HepG2 (cell line): ENCODE measurements at regions not wholly inside any gene's neighbourhood (a gene's known extent, or its start where the extent isn't known, plus 50 kb on each side); places are given as distances from the start of the nearest gene placed in this dataset.

Source experiments
- ATAC-seq: fragments of 200-7000 bp; cut with Tn5 transposase; 3 replicates; pipeline ENCODE4 v1.9.1; 2020; ENCODE audit warnings: mild to moderate bottlenecking, moderate library complexity
- BruUV-seq: library from RNA; stranded (reverse); fragments of 400-500 nt; replicated peaks from 2 replicates; lab custom pipeline; 2021; lab: Mats Ljungman, UMichigan
- CTCF ChIA-PET: fragments of 300-600 bp; formaldehyde crosslinking; extraction: SDS; loops from one replicate; lab custom pipeline; 2021; ENCODE audit warnings: low total read pairs, inconsistent platforms, low intra/inter-chr PET ratio; lab: Yijun Ruan, JAX
- POLR2A ChIA-PET: fragments of 350-600 bp; sonication (Branson Sonifier 250); formaldehyde crosslinking; loops from one replicate; lab custom pipeline; 2020; ENCODE audit warnings: antibody characterized with exemption, inconsistent platforms; lab: Yijun Ruan, JAX
- DNase-seq: peaks from one replicate; pipeline ENCODE4 v3.0.0-alpha.2; 2015; ENCODE audit warnings: low spot score
- FAIRE-seq: peaks from 3 replicates; lab custom pipeline; 2011; peaks lifted over from hg19 to GRCh38; lab: Jason Lieb, UNC
- H2AFZ ChIP-seq: one replicate; pipeline ENCODE4 v1.6.1; 2011; ENCODE audit warnings: low read length, inconsistent platforms
- H3K27ac ChIP-seq: fragments of 300-600 bp; 3 replicates; pipeline ENCODE4 v1.8.0; 2011; ENCODE audit warnings: mixed run types, mild to moderate bottlenecking, mixed read lengths, low read length, inconsistent platforms; ENCODE audit not compliant: insufficient read depth; ENCODE audit errors: extremely low read length
- H3K27me3 ChIP-seq, 2 experiments: fragments of 200-600 bp in 1 of 2; 2 replicates in 1 of 2; 3 replicates in 1 of 2; pipeline versions ENCODE4 v1.6.0 to v1.8.0; 2011; ENCODE audit warnings: low read length in 2 of 2, mild to moderate bottlenecking in 2 of 2, moderate library complexity in 2 of 2, inconsistent platforms in 1 of 2; ENCODE audit not compliant: insufficient read depth in 2 of 2, control insufficient read depth in 1 of 2
- H3K36me3 ChIP-seq, 2 experiments: fragments of 200-600 bp in 1 of 2; replicated peaks in 1 of 2; 2 replicates in 1 of 2; 3 replicates in 1 of 2; pipeline versions ENCODE4 v1.5.1 to v1.8.0; 2011; ENCODE audit warnings: low read length in 2 of 2, inconsistent platforms in 1 of 2; ENCODE audit not compliant: insufficient read depth in 2 of 2, control insufficient read depth in 1 of 2
- H3K4me1 ChIP-seq: 2 replicates; pipeline ENCODE4 v1.5.1; 2012; ENCODE audit warnings: low read length, inconsistent platforms; ENCODE audit not compliant: insufficient read depth
- H3K4me2 ChIP-seq: 2 replicates; pipeline ENCODE4 v1.6.0; 2011; ENCODE audit warnings: low read depth, low read length, inconsistent platforms
- H3K4me3 ChIP-seq, 3 experiments: fragments of 200-600 bp in 1 of 3; sonication (generic), shearing (Covaris generic) in 1 of 3; replicated peaks in 1 of 3; 2 replicates each; pipeline ENCODE4 v1.5.1; 2011 to 2016; ENCODE audit warnings: low read length in 3 of 3, inconsistent platforms in 2 of 3, low read depth in 2 of 3, mild to moderate bottlenecking in 2 of 3, control low read depth in 1 of 3, mixed read lengths in 1 of 3; ENCODE audit not compliant: insufficient read depth in 1 of 3
- H3K79me2 ChIP-seq: one replicate; pipeline ENCODE4 v1.6.1; 2011; ENCODE audit warnings: low read length, inconsistent platforms; ENCODE audit not compliant: insufficient read depth
- H3K9ac ChIP-seq: 2 replicates; pipeline ENCODE4 v1.6.0; 2011; ENCODE audit warnings: mild to moderate bottlenecking, low read depth, low read length, inconsistent platforms; ENCODE audit not compliant: insufficient read depth
- H3K9me3 ChIP-seq: 2 replicates; pipeline ENCODE4 v1.5.1; 2012; ENCODE audit warnings: mild to moderate bottlenecking, low read length
- H4K20me1 ChIP-seq: 2 replicates; pipeline ENCODE4 v1.6.0; 2011; ENCODE audit warnings: inconsistent platforms, mild to moderate bottlenecking, low read length, moderate library complexity; ENCODE audit not compliant: insufficient read depth
- ISX ChIP-seq: sonication (generic); formaldehyde crosslinking; conservative IDR thresholded peaks from 2 replicates; pipeline ENCODE4 v1.5.0; 2020; ENCODE audit warnings: missing genetic modification reagents
- JDP2 ChIP-seq: sonication (generic); formaldehyde crosslinking; IDR thresholded peaks from 2 replicates; pipeline ENCODE4 v1.8.1; 2022; ENCODE audit warnings: missing genetic modification reagents, borderline replicate concordance
- KLF13 ChIP-seq: sonication (generic); formaldehyde crosslinking; IDR thresholded peaks from 2 replicates; pipeline ENCODE4 v1.4.0; 2020; ENCODE audit warnings: mild to moderate bottlenecking, missing genetic modification reagents
- NFRKB ChIP-seq: fragments of 450-650 bp; IDR thresholded peaks from 2 replicates; pipeline ENCODE4 v1.6.1; 2017
- PRMT3 ChIP-seq: sonication (generic); formaldehyde crosslinking; IDR thresholded peaks from 2 replicates; pipeline ENCODE4 v1.8.1; 2022; ENCODE audit warnings: low read depth, mild to moderate bottlenecking, moderate library complexity, missing genetic modification reagents, borderline replicate concordance
- ZNF607 ChIP-seq: sonication (generic); formaldehyde crosslinking; IDR thresholded peaks from 2 replicates; pipeline ENCODE4 v1.5.1; 2020; ENCODE audit warnings: missing genetic modification reagents, mild to moderate bottlenecking, borderline replicate concordance
- ZNF7 ChIP-seq: IDR thresholded peaks from 2 replicates; pipeline ENCODE4 v1.6.1; 2016; ENCODE audit warnings: missing biosample characterization, missing genetic modification reagents
- WGBS: methylation state at CpG from one replicate; pipeline ENCODE4 v1.1.6; 2017; ENCODE audit warnings: low lambda C conversion rate; 5-methylcytosine and 5-hydroxymethylcytosine counted together
- in situ Hi-C: cut with HindIII; loops from 2 replicates; pipeline ENCODE4 v1.10.0; 2017; ENCODE audit warnings: low pct_unique_long_range_greater_than_20kb; ENCODE audit not compliant: extremely low pct_ligation_motif_present
- intact Hi-C: fragments of 100-400 bp; cut with micrococcal nuclease; formaldehyde crosslinking; loops from one replicate; pipeline ENCODE4 v1.10.0; 2022; ENCODE audit not compliant: unreplicated experiment
- TF ChIP-seq, protein P1 (sequence below): sonication (generic); formaldehyde crosslinking; IDR thresholded peaks from 2 replicates; pipeline ENCODE4 v1.9.0; 2021; ENCODE audit warnings: missing genetic modification reagents, mild to moderate bottlenecking, borderline replicate concordance

- TF ChIP-seq, protein P1, sequence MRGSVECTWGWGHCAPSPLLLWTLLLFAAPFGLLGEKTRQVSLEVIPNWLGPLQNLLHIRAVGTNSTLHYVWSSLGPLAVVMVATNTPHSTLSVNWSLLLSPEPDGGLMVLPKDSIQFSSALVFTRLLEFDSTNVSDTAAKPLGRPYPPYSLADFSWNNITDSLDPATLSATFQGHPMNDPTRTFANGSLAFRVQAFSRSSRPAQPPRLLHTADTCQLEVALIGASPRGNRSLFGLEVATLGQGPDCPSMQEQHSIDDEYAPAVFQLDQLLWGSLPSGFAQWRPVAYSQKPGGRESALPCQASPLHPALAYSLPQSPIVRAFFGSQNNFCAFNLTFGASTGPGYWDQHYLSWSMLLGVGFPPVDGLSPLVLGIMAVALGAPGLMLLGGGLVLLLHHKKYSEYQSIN (CRISPR knock-in tag): no peak
- TF ChIP-seq JDP2 (CRISPR knock-in tag): no peak
- no peak for TF ChIP-seq PRMT3 (CRISPR knock-in tag)
- TF ChIP-seq ZNF607 (CRISPR knock-in tag): no peak
- no peak for TF ChIP-seq KLF13 (CRISPR knock-in tag)
- TF ChIP-seq ISX: no peak
- no peak for TF ChIP-seq NFRKB
Observed at GRCh38 chr5:39774605-39775004, 349.8 kb upstream of the DAB2 start (continued).

DNA sequence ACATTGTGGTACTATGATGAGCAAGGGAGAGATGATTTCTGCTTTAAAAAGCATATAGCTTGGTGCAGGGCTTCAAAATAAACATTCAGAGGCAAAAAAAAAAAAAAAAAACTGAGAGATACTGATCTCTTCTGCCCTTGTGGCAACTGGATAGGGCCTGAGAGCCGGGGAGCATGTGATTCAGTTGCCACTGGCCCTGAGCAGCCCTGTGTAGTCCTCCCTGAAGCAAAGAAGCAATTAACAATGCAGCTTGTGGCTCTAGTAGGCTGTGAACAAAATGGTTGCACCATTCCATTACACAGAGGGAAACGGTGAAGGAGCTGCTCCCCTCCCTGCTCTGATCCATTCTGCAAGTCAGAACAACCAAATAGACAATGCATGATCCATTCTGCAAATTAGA is 347.5 kb upstream of the DAB2 start:
- no peaks in the 10 kb centered on the region for H3K79me2 ChIP-seq
- no peaks in the 10 kb centered on the region for H3K4me1 ChIP-seq
- DNase-seq (no peak), ATAC-seq (no peak), FAIRE-seq (no peak)
- H3K27me3 ChIP-seq: no peaks in the 10 kb centered on the region
- no peak overlapping the region for H3K27ac ChIP-seq
- no peaks in the 10 kb centered on the region for H3K9me3 ChIP-seq
- intact Hi-C loops: no loop called here
- no peak overlapping the region for H3K4me2 ChIP-seq
- H3K9ac ChIP-seq: no peak overlapping the region
- ChIA-PET CTCF (no interaction called here), POLR2A (no interaction called here)
- H2AFZ ChIP-seq: no peak overlapping the region
- 4% methylated on average over 2 of the region's 2 CpGs for WGBS
- no peaks in the 10 kb centered on the region for H3K36me3 ChIP-seq
- H4K20me1 ChIP-seq: no peaks in the 10 kb centered on the region
- BruUV-seq: no TSS peak
- no peak for TF ChIP-seq ZNF7 (CRISPR knock-in tag)
- in situ Hi-C loops: no loop called here
- H3K4me3 ChIP-seq: no peak overlapping the region
